H1 (cell line): ENCODE measurements at regions not wholly inside any gene's neighbourhood (a gene's known extent, or its start where the extent isn't known, plus 50 kb on each side); places are given as distances from the start of the nearest gene placed in this dataset.

Experiments used
- CTCF ChIA-PET: fragments of 300-600 bp; sonication (Branson Sonifier 250); formaldehyde crosslinking; loops from one replicate; lab custom pipeline; 2021; ENCODE audit not compliant: partially characterized antibody; lab: Charles Lee
- POLR2A ChIA-PET: fragments of 300-600 bp; sonication (Branson Sonifier 250); formaldehyde crosslinking; loops from one replicate; lab custom pipeline; 2021; ENCODE audit warnings: inconsistent platforms; ENCODE audit not compliant: partially characterized antibody; lab: Charles Lee
- DNase-seq, 2 experiments: peaks; one replicate each; pipeline versions ENCODE4 v3.0.0 to v3.0.0-alpha.2; 2010 to 2022; ENCODE audit warnings: low spot score in 2 of 2, low read depth in 1 of 2, mixed read lengths in 1 of 2
- FAIRE-seq: peaks from 2 replicates; lab custom pipeline; 2011; peaks lifted over from hg19 to GRCh38; lab: Jason Lieb, UNC
- H2AFZ ChIP-seq: 2 replicates; pipeline ENCODE4 v1.8.1; 2012; ENCODE audit warnings: low read length, inconsistent platforms
- H2AK5ac ChIP-seq: 2 replicates; pipeline ENCODE4 v1.6.1; 2013; ENCODE audit warnings: low read depth, low read length
- H2BK120ac ChIP-seq: replicated peaks from 2 replicates; pipeline ENCODE3; 2013; ENCODE audit warnings: low read depth, low read length, inconsistent platforms
- H2BK12ac ChIP-seq: 2 replicates; pipeline ENCODE4 v1.6.1; 2013; ENCODE audit warnings: low read depth, low read length
- H2BK15ac ChIP-seq: 2 replicates; pipeline ENCODE4 v1.6.1; 2013; ENCODE audit warnings: low read length
- H2BK20ac ChIP-seq: 2 replicates; pipeline ENCODE4 v1.6.1; 2013; ENCODE audit warnings: low read length
- H2BK5ac ChIP-seq: 2 replicates; pipeline ENCODE4 v1.6.1; 2013; ENCODE audit warnings: low read depth, low read length
- H3K14ac ChIP-seq: 2 replicates; pipeline ENCODE4 v1.6.1; 2013; ENCODE audit warnings: inconsistent platforms; ENCODE audit not compliant: insufficient read length
- H3K18ac ChIP-seq: 2 replicates; pipeline ENCODE4 v1.6.1; 2013; ENCODE audit warnings: low read length; ENCODE audit errors: extremely low read depth
- H3K23ac ChIP-seq: 2 replicates; pipeline ENCODE4 v1.6.1; 2013; ENCODE audit warnings: inconsistent platforms; ENCODE audit not compliant: insufficient read length
- H3K23me2 ChIP-seq: 2 replicates; pipeline ENCODE4 v1.6.1; 2013; ENCODE audit warnings: low read depth, low read length
- H3K27ac ChIP-seq: 2 replicates; pipeline ENCODE4 v1.6.1; 2011; ENCODE audit warnings: low read depth, low read length, inconsistent platforms
- H3K27me3 ChIP-seq, 4 experiments: replicated peaks in 1 of 4; 1 replicate in 1 of 4; 2 replicates in 3 of 4; pipeline versions ENCODE4 v1.6.1 to v1.8.1; 2011 to 2013; ENCODE audit warnings: low read length in 3 of 4, mild to moderate bottlenecking in 3 of 4, inconsistent platforms in 2 of 4, mixed read lengths in 2 of 4, moderate library complexity in 1 of 4; ENCODE audit not compliant: control insufficient read depth in 3 of 4, insufficient read depth in 3 of 4; ENCODE audit errors: extremely low read depth in 1 of 4
- H3K36me3 ChIP-seq, 4 experiments: 2 replicates each; pipeline versions ENCODE4 v1.6.1 to v1.8.1; 2011 to 2013; ENCODE audit warnings: mild to moderate bottlenecking in 4 of 4, low read length in 3 of 4, moderate library complexity in 2 of 4, control low read depth in 1 of 4, inconsistent platforms in 1 of 4; ENCODE audit not compliant: insufficient read depth in 4 of 4, control insufficient read depth in 2 of 4
- H3K4ac ChIP-seq: replicated peaks from 2 replicates; pipeline ENCODE3; 2013; ENCODE audit warnings: low read length, low read depth, mixed read lengths, inconsistent platforms; ENCODE audit not compliant: insufficient read length
- H3K4me1 ChIP-seq, 4 experiments: replicated peaks in 1 of 4; 1 replicate in 1 of 4; 2 replicates in 3 of 4; pipeline versions ENCODE4 v1.6.1 to v1.8.1; 2011 to 2013; ENCODE audit warnings: low read length in 3 of 4, inconsistent platforms in 2 of 4, mixed read lengths in 1 of 4; ENCODE audit not compliant: insufficient read depth in 4 of 4, control insufficient read depth in 3 of 4
- H3K4me2 ChIP-seq, 2 experiments: 2 replicates each; pipeline versions ENCODE4 v1.6.1 to v1.8.1; 2011 to 2013; ENCODE audit warnings: low read depth in 2 of 2, low read length in 2 of 2, control low read depth in 1 of 2, inconsistent platforms in 1 of 2, mild to moderate bottlenecking in 1 of 2; ENCODE audit not compliant: insufficient read depth in 1 of 2
- H3K4me3 ChIP-seq, 4 experiments: fragments of 200-600, 300-600 bp in 1 of 4; sonication (generic), shearing (Covaris generic), sonication (Bioruptor Twin) in 1 of 4; 2 replicates each; pipeline versions ENCODE4 v1.5.1 to v1.8.1; 2011 to 2016; ENCODE audit warnings: low read length in 4 of 4, low read depth in 3 of 4, control low read depth in 2 of 4, inconsistent platforms in 2 of 4, mild to moderate bottlenecking in 2 of 4, mixed read lengths in 1 of 4, moderate library complexity in 1 of 4; ENCODE audit not compliant: insufficient read depth in 2 of 4; ENCODE audit errors: extremely low read depth in 1 of 4
- H3K56ac ChIP-seq: replicated peaks from 2 replicates; pipeline ENCODE3; 2013; ENCODE audit warnings: low read depth, mild to moderate bottlenecking, mixed read lengths, low read length, inconsistent platforms; ENCODE audit not compliant: insufficient read length
- H3K79me1 ChIP-seq: 2 replicates; pipeline ENCODE4 v1.6.1; 2013; ENCODE audit warnings: low read depth, low read length, control low read depth
- H3K79me2 ChIP-seq, 2 experiments: 2 replicates each; pipeline versions ENCODE4 v1.6.1 to v1.8.1; 2012 to 2013; ENCODE audit warnings: low read length in 2 of 2, mild to moderate bottlenecking in 2 of 2, inconsistent platforms in 1 of 2; ENCODE audit not compliant: insufficient read depth in 2 of 2, control insufficient read depth in 1 of 2
- H3K9ac ChIP-seq, 4 experiments: replicated peaks in 1 of 4; 1 replicate in 1 of 4; 2 replicates in 3 of 4; pipeline versions ENCODE4 v1.6.1 to v1.8.1; 2011 to 2013; ENCODE audit warnings: low read depth in 3 of 4, low read length in 3 of 4, control low read depth in 2 of 4, mild to moderate bottlenecking in 2 of 4, moderate library complexity in 2 of 4, inconsistent platforms in 1 of 4; ENCODE audit errors: extremely low read depth in 1 of 4
- H3K9me3 ChIP-seq, 2 experiments: 2 replicates each; pipeline versions ENCODE4 v1.6.1 to v1.8.1; 2012 to 2013; ENCODE audit warnings: mild to moderate bottlenecking in 2 of 2, moderate library complexity in 2 of 2, control low read depth in 1 of 2, inconsistent platforms in 1 of 2, low read depth in 1 of 2, low read length in 1 of 2, mixed read lengths in 1 of 2; ENCODE audit not compliant: insufficient read depth in 2 of 2
- H4K20me1 ChIP-seq, 2 experiments: replicated peaks in 1 of 2; 2 replicates each; pipeline versions ENCODE3 to v1.8.1; 2011 to 2013; ENCODE audit warnings: inconsistent platforms in 2 of 2, low read length in 2 of 2, mild to moderate bottlenecking in 1 of 2; ENCODE audit not compliant: insufficient read depth in 2 of 2, control insufficient read depth in 1 of 2
- H4K5ac ChIP-seq: 2 replicates; pipeline ENCODE4 v1.6.1; 2013; ENCODE audit warnings: low read length, low read depth, mixed read lengths, inconsistent platforms; ENCODE audit not compliant: insufficient read length
- H4K8ac ChIP-seq: 2 replicates; pipeline ENCODE4 v1.8.0; 2013; ENCODE audit warnings: mild to moderate bottlenecking, moderate library complexity, low read length, inconsistent platforms; ENCODE audit not compliant: insufficient read depth; ENCODE audit errors: extremely low read depth
- H4K91ac ChIP-seq: replicated peaks from 2 replicates; pipeline ENCODE3; 2013; ENCODE audit warnings: low read length, mixed read lengths, inconsistent platforms; ENCODE audit not compliant: insufficient read length
- BRCA1 ChIP-seq: IDR thresholded peaks from 2 replicates; pipeline ENCODE4 v1.6.1; 2012; ENCODE audit warnings: low read depth, low read length, improper control_type of control experiment
- CHD1 ChIP-seq: IDR thresholded peaks from 2 replicates; pipeline ENCODE4 v1.6.1; 2012; ENCODE audit warnings: low read depth, low read length, improper control_type of control experiment
- CHD2 ChIP-seq: IDR thresholded peaks from 2 replicates; pipeline ENCODE4 v1.6.1; 2012; ENCODE audit warnings: low read length, improper control_type of control experiment
- FOSL1 ChIP-seq: IDR thresholded peaks from 2 replicates; pipeline ENCODE4 v1.6.1; 2011; ENCODE audit warnings: mild to moderate bottlenecking, low read depth, low read length, moderate library complexity; ENCODE audit not compliant: insufficient read depth
- HDAC6 ChIP-seq: IDR thresholded peaks from one replicate; pipeline ENCODE4 v1.7.1; 2012; ENCODE audit warnings: low read depth, mild to moderate bottlenecking, inconsistent platforms, low read length, moderate library complexity
- KDM5A ChIP-seq: fragments of 200-600 bp; IDR thresholded peaks from 2 replicates; pipeline ENCODE4 v1.7.1; 2012; ENCODE audit warnings: mild to moderate bottlenecking, low read length, inconsistent platforms, mixed read lengths
- RBBP5 ChIP-seq: IDR thresholded peaks from 2 replicates; pipeline ENCODE4 v1.7.1; 2012; ENCODE audit warnings: low read depth, mild to moderate bottlenecking, inconsistent platforms, low read length, moderate library complexity, borderline replicate concordance
- RFX5 ChIP-seq: IDR thresholded peaks from 2 replicates; pipeline ENCODE4 v1.6.1; 2011; ENCODE audit warnings: low read depth, low read length, improper control_type of control experiment, borderline replicate concordance
- SAP30 ChIP-seq: fragments of 300-600 bp; sonication (generic); IDR thresholded peaks from 2 replicates; pipeline ENCODE4 v1.7.1; 2012; ENCODE audit warnings: low read length, moderate library complexity, mild to moderate bottlenecking, inconsistent platforms; ENCODE audit not compliant: insufficient read depth, insufficient replicate concordance
- SIN3A ChIP-seq, 2 experiments: IDR thresholded peaks in 1 of 2; conservative IDR thresholded peaks in 1 of 2; 2 replicates each; pipeline ENCODE4 v1.6.1; 2011 to 2012; ENCODE audit warnings: low read length in 2 of 2, improper control_type of control experiment in 1 of 2, low read depth in 1 of 2, mild to moderate bottlenecking in 1 of 2
- SP4 ChIP-seq: IDR thresholded peaks from 2 replicates; pipeline ENCODE4 v1.6.1; 2012; ENCODE audit warnings: low read length, inconsistent platforms
- TAF7 ChIP-seq: optimal IDR thresholded peaks from 2 replicates; pipeline ENCODE3; 2011; ENCODE audit warnings: low read depth, mild to moderate bottlenecking, inconsistent platforms, low read length, moderate library complexity, borderline replicate concordance
- YY1 ChIP-seq: IDR thresholded peaks from 2 replicates; pipeline ENCODE4 v1.6.1; 2011; ENCODE audit warnings: low read depth, mild to moderate bottlenecking, low read length
- ZNF274 ChIP-seq: IDR thresholded peaks from 2 replicates; pipeline ENCODE4 v1.7.0; 2012; ENCODE audit warnings: low read length, borderline replicate concordance; ENCODE audit errors: extremely low read depth
- WGBS, 2 experiments: shearing (Covaris generic) in 1 of 2; methylation state at CpG; one replicate each; pipeline versions ENCODE4 v1.1.6 to v1.1.7; 2013 to 2015; ENCODE audit warnings: low lambda C conversion rate in 2 of 2, mixed read lengths in 2 of 2, inconsistent platforms in 1 of 2, low coverage in 1 of 2, missing lambda C conversion rate in 1 of 2; ENCODE audit not compliant: insufficient replicate concordance in 2 of 2, insufficient coverage in 1 of 2, insufficient read length in 1 of 2; ENCODE audit errors: extremely low coverage in 1 of 2, missing lambda C conversion rate in 1 of 2; 5-methylcytosine and 5-hydroxymethylcytosine counted together
- TF ChIP-seq, protein P1 (sequence below): IDR thresholded peaks from 2 replicates; pipeline ENCODE4 v1.6.1; 2011; ENCODE audit warnings: low read length, improper control_type of control experiment

DNA sequence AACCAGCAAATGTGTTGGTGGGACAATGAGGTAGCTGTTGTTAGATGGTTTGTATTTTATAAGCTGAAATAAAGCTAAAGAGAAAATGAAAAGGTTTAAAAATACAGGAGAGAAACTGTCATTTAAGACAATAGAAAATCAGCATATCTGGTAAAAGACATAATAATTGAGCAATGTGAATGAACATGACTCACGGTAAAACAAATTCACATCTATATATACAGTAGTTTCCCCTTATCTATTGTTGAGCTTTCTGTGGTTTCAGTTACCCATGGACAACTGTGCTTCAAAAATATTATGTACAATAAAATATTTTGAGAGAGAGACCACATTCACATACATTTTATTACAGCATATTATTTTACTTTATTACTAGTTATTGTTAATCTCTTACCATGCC lies 1649.8 kb downstream of the EFNA5 start:
- H4K5ac ChIP-seq: no peak overlapping the region
- no peak overlapping the region for H3K56ac ChIP-seq
- no peak overlapping the region for H3K23ac ChIP-seq
- no peak overlapping the region for H2BK15ac ChIP-seq
- ChIA-PET CTCF (no interaction called here), POLR2A (no interaction called here)
- H3K4me2 ChIP-seq: no peak overlapping the region
- no peaks in the 10 kb centered on the region for H3K23me2 ChIP-seq
- H3K18ac ChIP-seq: no peak overlapping the region
- H3K9me3 ChIP-seq: no peaks in the 10 kb centered on the region
- H2BK20ac ChIP-seq: no peak overlapping the region
- H3K4ac ChIP-seq: no peak overlapping the region
- no peak overlapping the region for H2BK12ac ChIP-seq
- no peaks in the 10 kb centered on the region for H3K79me1 ChIP-seq
- H3K9ac ChIP-seq: no peak overlapping the region
- no peak overlapping the region for H3K4me3 ChIP-seq
- no peak overlapping the region for H4K8ac ChIP-seq
- no peak overlapping the region for H2AK5ac ChIP-seq
- FAIRE-seq: no peak
- H4K91ac ChIP-seq: no peak overlapping the region
- WGBS, 2 experiments: 100% methylated on average over 1 of the region's 1 CpG; no CpG with 5 or more reads in 1 of the 2 experiments
- no peaks in the 10 kb centered on the region for H4K20me1 ChIP-seq
- H3K14ac ChIP-seq: no peak overlapping the region
- no peak overlapping the region for H2BK5ac ChIP-seq
- DNase-seq: no peak
- no peak overlapping the region for H3K27ac ChIP-seq
- H3K36me3 ChIP-seq: no peaks in the 10 kb centered on the region
- no peak overlapping the region for H2AFZ ChIP-seq
- H2BK120ac ChIP-seq: no peak overlapping the region
- no peaks in the 10 kb centered on the region for H3K27me3 ChIP-seq
- no peaks in the 10 kb centered on the region for H3K79me2 ChIP-seq
- peaks cover 0 to 2% (median 0%) of the 10 kb centered on the region in 4 experiments; a peak in 1 of 7 replicates for H3K4me1 ChIP-seq
- no peak for TF ChIP-seq FOSL1
- no peak for TF ChIP-seq RFX5
- TF ChIP-seq TAF7: no peak
- no peak for TF ChIP-seq HDAC6
- TF ChIP-seq, protein P1, sequence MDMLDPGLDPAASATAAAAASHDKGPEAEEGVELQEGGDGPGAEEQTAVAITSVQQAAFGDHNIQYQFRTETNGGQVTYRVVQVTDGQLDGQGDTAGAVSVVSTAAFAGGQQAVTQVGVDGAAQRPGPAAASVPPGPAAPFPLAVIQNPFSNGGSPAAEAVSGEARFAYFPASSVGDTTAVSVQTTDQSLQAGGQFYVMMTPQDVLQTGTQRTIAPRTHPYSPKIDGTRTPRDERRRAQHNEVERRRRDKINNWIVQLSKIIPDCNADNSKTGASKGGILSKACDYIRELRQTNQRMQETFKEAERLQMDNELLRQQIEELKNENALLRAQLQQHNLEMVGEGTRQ: no peak
- TF ChIP-seq SIN3A (conservative IDR thresholded peaks at IDR 0.05 in 1 of 2, IDR thresholded peaks at IDR 0.05 in 1 of 2; ENCODE audit: low read depth in 1 of 2, low read length in 2 of 2): no peak
- no peak for TF ChIP-seq SP4
- no peak for TF ChIP-seq YY1
- no peak for TF ChIP-seq BRCA1
- TF ChIP-seq RBBP5: no peak
- TF ChIP-seq SAP30: no peak
- no peak for TF ChIP-seq CHD1
- no peak for TF ChIP-seq ZNF274
- no peak for TF ChIP-seq CHD2
- TF ChIP-seq KDM5A: no peak
